GM12872 (cell line): ENCODE measurements at regions not wholly inside any gene's neighbourhood (a gene's known extent, or its start where the extent isn't known, plus 50 kb on each side); places are given as distances from the start of the nearest gene placed in this dataset.

Source experiments
- TF ChIP-seq, protein P1 (sequence below): IDR thresholded peaks from 3 replicates; pipeline ENCODE4 v1.5.1; 2011; ENCODE audit warnings: low read depth, mild to moderate bottlenecking, low read length, moderate library complexity; ENCODE audit not compliant: insufficient read depth

DNA sequence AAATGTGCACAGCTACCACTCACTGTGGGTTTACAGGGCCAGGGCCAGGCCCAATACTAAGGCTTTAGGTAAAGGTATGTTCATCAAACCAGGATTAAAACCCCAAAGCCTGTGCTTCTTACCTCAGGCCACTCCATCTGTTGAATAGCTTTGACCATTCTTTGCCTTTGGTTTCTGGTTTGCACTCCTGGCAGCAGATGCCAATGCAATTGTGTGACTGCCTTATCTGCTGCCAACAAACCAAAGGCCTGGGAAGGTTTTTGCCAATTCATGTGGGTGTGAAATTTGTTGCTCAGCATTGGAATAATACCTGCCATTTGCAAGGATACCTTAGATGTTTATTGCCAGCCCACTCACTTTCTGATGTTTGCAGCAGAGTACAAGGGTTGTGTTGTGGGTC is 221.6 kb downstream of the C12orf75 start:
- TF ChIP-seq, protein P1, sequence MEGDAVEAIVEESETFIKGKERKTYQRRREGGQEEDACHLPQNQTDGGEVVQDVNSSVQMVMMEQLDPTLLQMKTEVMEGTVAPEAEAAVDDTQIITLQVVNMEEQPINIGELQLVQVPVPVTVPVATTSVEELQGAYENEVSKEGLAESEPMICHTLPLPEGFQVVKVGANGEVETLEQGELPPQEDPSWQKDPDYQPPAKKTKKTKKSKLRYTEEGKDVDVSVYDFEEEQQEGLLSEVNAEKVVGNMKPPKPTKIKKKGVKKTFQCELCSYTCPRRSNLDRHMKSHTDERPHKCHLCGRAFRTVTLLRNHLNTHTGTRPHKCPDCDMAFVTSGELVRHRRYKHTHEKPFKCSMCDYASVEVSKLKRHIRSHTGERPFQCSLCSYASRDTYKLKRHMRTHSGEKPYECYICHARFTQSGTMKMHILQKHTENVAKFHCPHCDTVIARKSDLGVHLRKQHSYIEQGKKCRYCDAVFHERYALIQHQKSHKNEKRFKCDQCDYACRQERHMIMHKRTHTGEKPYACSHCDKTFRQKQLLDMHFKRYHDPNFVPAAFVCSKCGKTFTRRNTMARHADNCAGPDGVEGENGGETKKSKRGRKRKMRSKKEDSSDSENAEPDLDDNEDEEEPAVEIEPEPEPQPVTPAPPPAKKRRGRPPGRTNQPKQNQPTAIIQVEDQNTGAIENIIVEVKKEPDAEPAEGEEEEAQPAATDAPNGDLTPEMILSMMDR, result no peak

DNA sequence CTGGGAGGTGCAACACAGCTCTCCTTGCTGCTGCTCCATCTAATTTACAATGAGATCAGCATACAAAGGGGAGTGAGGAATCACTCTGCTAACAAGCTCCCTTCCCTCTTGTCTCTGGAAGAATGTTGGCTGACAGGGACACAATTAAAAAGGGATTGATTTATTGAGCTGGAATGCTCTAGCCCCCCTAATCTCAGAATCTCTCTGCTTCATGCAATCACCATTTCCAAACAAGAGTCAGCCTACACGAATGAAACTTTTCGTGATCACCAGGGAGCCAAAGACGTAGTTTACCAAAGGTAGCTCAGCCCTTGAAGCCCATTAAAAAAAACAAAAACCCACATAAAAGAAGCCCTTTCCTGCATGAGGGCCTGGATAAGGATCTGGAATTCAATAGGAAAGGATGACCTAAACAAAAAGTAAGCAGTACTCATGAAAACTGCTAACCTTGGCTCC is 223.8 kb downstream of the C12orf75 start:
- TF ChIP-seq, protein P1, result no peak

DNA sequence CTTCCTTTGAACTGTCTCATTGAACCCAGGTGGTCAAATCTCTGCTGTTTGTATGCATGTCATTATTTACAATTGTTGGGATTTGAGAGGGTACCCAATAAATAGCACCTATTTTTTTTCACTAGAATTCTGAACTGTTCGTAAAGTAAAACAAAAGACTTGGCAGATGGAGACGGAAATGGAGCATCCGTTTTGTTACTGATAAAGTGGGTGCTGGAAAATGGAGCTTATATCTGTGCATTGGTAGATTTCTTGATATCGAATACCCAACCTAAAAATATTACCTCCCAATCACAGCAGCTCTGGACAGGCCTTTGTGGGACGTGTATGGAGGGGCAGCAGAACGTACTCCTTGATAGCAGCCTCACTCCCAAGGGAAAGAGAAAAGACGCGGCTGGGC is 224.4 kb downstream of the C12orf75 start:
- TF ChIP-seq, protein P1, result no peak

DNA sequence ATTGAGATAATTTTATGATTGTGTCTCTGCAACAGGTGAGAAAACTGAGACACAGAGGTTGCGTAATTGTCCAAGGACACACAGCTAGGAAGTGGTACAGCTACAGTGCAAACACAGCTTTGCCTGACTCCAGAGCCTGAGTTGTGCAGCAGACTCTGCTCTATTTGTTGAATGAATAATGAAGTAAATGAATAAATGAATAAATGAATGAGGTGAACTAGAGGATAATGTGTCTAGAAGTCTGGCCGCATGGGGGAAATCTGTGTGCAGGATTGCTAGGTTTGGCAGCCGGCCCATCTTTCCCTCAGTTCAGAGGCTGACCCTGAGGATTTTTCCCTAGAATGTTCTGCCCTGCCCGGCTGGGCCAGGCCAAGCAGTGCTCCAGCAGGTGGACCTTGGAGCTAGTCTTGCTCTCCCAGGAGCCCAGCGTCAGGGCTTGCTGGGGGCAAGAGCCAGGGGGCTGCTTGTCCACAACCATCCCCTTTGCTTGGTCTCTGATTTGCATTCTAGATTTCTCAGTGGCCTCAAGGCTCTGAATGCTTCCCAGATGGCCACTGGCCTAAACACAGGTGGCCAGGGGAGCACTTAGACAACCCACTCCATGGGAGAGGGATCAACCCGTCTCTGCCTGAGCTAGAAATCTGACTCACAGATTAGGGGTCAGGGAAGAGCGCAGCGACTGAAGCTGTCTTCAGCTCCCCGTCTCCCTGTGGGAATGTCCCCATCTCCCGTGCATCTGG is 225.2 kb downstream of the C12orf75 start:
- TF ChIP-seq, protein P1, result no peak

DNA sequence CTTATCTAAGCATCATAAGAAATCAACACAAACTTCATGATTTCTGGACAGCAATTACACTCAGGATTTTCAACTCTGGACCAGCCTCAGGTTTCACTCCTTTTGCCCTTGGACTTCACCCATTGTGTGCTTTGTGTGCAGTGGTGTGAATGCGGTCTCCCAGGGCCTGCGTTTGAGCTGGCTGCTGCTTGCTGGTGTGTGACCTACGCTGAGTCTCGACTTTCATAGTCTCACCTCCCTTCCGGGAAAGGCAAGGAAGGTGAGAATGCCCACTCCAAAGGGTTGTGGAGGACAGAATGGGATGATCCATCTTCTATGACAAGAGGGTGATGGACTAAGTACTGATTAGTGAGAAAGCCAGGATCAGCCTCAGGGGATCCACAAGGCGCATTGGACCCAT is 228.8 kb downstream of the C12orf75 start:
- TF ChIP-seq, protein P1, result no peak

DNA sequence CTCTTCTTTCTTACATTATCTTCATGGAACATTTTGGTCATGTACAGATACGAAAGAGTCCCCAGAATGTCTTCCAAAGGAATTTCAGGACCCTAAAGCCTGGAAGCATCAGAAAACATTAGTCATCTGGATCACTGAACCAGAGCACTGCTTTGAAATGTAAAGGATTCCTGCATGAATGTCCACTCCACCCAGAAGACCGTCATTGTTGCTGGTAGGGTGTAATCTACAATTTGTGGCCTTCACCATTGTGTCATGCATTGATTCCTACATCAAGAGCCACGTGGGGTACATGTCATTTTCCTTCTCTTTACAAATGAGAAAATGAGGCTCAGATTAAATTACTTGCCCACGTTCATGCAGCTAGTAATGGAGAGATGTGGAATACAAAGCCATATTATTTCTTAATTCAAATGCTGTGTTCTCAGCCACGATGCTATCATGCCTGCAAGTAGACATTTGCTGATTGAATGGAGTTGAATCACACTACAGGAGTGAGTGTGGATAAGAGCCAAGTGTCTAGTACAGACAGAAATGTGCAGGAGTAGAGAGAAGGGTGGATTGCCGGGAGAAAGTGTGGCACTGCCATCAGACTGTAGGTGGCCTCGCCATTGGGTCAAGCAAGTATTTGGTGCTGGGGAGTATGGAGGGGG is 231.2 kb downstream of the C12orf75 start:
- TF ChIP-seq, protein P1, result no peak

DNA sequence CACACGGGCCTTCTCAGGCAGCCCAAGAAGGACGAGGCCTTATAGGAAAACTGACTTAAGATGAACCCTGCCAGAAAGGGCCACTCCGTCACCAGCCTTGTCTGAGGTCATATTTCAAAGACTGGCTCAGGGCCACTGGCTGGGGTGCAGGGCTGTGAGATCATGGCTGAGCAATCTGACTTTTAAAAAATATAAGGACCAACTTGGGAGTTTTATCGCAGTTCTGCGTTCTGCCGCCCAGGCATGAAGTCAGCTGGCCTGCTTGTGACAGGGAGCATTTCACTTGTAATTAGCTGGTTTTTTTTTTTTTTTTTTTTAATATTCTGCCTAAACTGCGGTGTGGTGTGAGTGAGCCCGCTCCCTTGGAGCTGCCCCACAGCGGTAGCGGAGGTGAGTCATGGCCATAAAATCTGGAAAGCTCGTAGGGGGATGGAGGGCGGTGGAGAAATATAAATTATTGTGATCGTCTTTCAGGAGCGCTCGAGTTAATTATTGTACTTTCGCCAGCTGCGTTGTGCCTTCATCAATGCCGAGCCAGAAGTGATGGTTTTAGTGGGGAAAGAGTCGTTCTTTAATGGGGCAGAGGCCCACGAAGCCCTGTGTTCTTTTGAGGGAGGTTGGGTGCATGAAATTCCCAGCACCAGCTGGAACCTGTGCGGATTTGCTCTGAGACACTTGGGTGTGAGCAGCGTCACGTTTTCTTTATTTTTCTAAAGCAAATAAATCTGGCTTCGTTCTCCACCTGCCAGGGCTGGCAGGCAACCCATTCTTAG is 231.9 kb downstream of the C12orf75 start:
- TF ChIP-seq, protein P1, result no peak
